GM20000 (cell line): ENCODE measurements at regions not wholly inside any gene's neighbourhood (a gene's known extent, or its start where the extent isn't known, plus 50 kb on each side); places are given as distances from the start of the nearest gene placed in this dataset.

Experiments
- DNase-seq: peaks from one replicate; pipeline ENCODE4 v3.0.0; 2012; ENCODE audit warnings: low spot score
- TF ChIP-seq, protein P1 (sequence below): IDR thresholded peaks from 2 replicates; pipeline ENCODE4 v1.5.1; 2012; ENCODE audit warnings: mild to moderate bottlenecking, control low read depth; ENCODE audit errors: extremely low read depth, missing control alignments

DNA sequence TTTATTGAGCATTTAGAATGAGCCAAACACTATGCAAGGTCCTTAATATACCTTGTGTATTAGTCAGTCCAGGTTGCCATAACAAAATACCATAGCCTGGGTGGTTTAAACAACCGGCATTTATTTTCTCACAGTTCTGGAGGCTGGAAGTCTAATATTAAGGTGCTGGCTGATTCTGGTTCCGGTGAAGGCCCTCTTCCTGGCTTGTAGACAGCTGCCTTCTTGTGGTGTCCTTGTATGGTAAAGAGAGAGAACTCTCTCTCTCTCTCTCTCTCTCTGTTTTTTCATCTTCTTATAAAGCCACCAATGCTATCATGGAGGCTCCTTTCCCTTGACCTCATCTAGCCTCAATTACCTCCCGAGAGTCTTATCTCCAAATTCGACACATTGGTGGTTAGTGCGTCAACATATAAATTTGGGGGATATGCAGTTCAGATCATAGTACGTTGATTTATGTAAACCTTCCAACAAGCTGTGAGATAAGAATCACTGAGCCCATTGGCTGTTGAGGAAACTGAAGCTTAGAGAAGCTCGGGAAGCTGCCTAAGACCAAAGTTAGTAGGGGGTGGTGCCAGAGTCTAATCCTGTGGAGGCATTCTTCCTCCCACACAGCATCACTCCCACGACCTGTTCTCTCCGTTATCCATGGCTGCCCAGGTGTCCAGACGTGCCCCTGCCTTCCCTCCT is 298.0 kb upstream of the PROK2 start:
- no peak for DNase-seq
- TF ChIP-seq, protein P1, sequence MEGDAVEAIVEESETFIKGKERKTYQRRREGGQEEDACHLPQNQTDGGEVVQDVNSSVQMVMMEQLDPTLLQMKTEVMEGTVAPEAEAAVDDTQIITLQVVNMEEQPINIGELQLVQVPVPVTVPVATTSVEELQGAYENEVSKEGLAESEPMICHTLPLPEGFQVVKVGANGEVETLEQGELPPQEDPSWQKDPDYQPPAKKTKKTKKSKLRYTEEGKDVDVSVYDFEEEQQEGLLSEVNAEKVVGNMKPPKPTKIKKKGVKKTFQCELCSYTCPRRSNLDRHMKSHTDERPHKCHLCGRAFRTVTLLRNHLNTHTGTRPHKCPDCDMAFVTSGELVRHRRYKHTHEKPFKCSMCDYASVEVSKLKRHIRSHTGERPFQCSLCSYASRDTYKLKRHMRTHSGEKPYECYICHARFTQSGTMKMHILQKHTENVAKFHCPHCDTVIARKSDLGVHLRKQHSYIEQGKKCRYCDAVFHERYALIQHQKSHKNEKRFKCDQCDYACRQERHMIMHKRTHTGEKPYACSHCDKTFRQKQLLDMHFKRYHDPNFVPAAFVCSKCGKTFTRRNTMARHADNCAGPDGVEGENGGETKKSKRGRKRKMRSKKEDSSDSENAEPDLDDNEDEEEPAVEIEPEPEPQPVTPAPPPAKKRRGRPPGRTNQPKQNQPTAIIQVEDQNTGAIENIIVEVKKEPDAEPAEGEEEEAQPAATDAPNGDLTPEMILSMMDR = no peak

DNA sequence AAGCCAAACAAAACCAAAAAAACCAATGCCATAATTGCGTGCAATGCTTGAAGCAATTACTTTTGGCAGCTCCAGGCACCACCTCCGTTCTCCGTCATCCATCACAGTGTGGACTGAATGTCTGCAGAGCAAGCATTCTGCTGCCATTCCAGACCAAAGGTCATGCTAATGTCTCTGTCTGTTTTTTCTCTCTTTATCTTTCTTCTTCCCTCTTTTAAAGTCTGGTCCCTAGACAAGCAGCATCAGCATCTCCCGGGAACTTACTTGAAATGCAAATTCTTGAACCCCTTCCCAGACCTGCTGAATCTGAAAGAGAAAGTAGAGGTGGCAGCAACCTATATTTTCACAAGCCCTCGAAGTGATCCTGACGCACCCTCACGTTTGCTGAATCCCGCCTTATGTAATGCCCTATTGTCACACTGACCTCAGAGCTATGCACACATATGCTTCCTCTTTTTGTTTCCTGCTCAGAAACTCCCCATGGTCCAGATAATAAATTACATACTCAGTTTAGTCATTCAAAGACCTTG is 297.3 kb upstream of the PROK2 start:
- TF ChIP-seq, protein P1 = no peak
- peak; percentile 81 for DNase-seq

DNA sequence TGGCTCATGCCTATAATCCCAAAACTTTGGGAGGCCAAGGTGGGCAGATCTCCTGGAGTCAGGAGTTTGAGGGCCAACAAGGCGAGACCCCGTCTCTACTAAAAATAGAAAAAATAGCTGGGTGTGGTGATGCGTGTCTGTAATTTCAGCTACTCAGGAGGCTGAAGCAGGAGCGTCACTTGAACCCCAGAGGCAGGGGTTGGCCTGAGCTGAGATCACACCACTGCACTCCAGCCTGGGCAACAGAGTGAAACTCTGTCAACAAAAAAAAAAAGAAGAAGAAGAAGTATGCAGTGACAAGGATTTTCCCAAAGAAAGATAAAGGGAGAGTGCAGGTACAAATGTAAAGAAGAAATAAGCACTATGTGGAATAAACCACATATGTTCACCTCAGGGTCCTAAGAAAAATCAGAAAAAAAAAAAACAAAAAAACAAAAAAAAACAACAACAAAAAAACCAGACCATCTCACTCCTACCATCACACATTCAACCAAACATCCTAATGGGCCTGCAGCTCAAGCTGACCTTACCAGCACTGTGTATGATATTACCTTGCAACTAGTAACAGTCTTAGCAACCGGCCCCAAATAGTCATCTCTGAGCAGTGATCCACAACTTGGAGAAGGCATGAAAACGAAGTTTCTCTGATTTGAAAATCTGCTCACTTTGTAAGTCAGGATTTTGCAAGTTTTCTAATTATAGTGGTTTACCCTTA is 296.7 kb upstream of the PROK2 start:
- TF ChIP-seq, protein P1 = no peak
- DNase-seq = no peak

DNA sequence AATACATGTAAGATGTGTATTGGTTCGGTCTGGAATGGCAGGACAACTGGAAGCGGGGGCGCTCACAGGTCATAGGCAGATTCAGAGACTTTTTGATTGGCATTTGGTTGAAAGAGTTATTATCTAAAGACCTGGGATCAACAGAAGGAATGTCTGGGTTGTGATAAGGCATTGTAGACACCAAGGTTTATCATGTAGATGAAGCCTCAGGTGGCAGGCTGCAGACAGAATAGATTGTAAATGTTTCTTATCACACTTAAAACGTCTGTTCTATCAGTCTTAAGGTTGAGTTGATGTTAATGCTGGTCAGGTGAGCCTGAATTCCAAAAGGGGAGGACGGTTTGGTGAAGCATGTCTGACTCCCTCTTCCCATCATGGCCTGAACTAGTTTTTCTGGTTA is 295.9 kb upstream of the PROK2 start:
- DNase-seq = no peak

DNA sequence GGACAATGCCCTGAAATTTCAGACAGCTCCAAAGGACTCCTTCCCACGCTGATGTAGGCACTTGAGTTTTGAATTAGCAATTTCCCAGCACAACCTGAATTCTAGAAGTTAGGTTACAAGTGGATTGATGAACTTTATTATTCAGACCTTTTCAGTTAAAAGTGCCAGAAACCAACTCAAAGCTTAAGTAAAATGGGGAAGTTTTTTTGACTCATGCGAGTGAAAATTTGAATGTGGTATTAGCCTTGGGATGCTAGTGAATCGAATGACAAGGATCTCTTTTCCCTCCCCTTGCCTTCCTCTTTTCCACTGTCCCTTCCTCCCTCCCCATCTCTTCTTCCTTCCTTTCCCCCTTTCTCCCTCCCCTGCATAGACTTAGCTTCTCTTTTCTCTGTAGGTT is 295.1 kb upstream of the PROK2 start:
- TF ChIP-seq, protein P1 = no peak
- DNase-seq = no peak

More for the DNA sequence above, 295.9 kb upstream of the PROK2 start:
- TF ChIP-seq, protein P1 = no peak

DNA sequence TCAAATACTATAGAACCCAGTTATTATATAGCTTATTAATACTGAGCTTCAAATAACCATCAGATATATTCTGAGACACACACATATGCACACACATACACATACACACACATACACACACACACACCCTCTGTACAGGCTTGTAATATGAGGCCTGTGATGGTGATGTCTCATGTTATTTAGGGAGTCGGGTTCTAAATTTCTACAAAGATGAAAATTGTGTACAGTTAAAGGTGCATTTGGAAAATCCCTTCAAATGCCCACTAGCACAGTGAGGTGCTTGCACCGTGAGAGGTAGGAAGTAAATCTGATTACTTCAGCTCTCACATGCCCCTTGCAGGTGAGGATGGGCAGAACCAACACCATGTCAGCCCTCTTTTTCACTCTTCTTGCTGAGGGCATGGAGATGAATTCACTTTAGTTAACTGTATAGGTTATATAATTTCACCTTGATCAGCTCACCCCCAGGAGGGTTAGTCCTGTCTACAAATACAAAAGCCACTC is 294.5 kb upstream of the PROK2 start:
- TF ChIP-seq, protein P1 = no peak
- DNase-seq = no peak
